ENCODE measurements at regions not wholly inside any gene's neighbourhood (a gene's known extent, or its start where the extent isn't known, plus 50 kb on each side); places are given as distances from the start of the nearest gene placed in this dataset.
A peak's percentile ranks its signal among the peaks of the same experiment; 100 is the strongest.
"Not testable (repeated sequence)": the region's sequence is repeated elsewhere in the genome, so short reads cannot be mapped to it uniquely, and the experiment has no call there.

GRCh38 chr2:186947516-186947915, 98.5 kb upstream of the ZSWIM2 start:
- Mint-ChIP-seq H3K27ac (no peak overlapping the region), H3K9me3 (peaks cover 0 to 3% (median 0%) of the 10 kb centered on the region in 3 donors), H3K4me1 (peaks cover 0 to 6% (median 0%) of the 10 kb centered on the region in 3 donors), H3K27me3 (no peaks in the 10 kb centered on the region), H3K36me3 (no peaks in the 10 kb centered on the region), H3K4me3 (no peak overlapping the region)

GRCh38 chr2:186946896-186947467, 98.0 kb upstream of the ZSWIM2 start:
- Mint-ChIP-seq H3K27ac (no peak overlapping the region), H3K4me1 (peaks cover 0 to 6% (median 0%) of the 10 kb centered on the region in 3 donors), H3K36me3 (no peaks in the 10 kb centered on the region), H3K4me3 (no peak overlapping the region), H3K9me3 (peaks cover 0 to 3% (median 0%) of the 10 kb centered on the region in 3 donors), H3K27me3 (no peaks in the 10 kb centered on the region)

- Mint-ChIP-seq H3K27me3 (no peaks in the 10 kb centered on the region), H3K4me3 (no peak overlapping the region), H3K9me3 (no peaks in the 10 kb centered on the region), H3K4me1 (no peaks in the 10 kb centered on the region), H3K36me3 (no peaks in the 10 kb centered on the region), H3K27ac (no peak overlapping the region)
These were observed 92.9 kb upstream of the ZSWIM2 start for GRCh38 chr2:186941853-186942252.

GRCh38 chr2:186940463-186940862, 91.5 kb upstream of the ZSWIM2 start:
- H3K36me3 Mint-ChIP-seq, result no peaks in the 10 kb centered on the region
- H3K9me3 Mint-ChIP-seq, result no peaks in the 10 kb centered on the region
- H3K27ac Mint-ChIP-seq, result no peak overlapping the region

GRCh38 chr2:186934420-186934819, 85.5 kb upstream of the ZSWIM2 start:
- Mint-ChIP-seq H3K4me3 (no peak overlapping the region), H3K27ac (no peak overlapping the region), H3K36me3 (no peaks in the 10 kb centered on the region), H3K4me1 (no peaks in the 10 kb centered on the region), H3K27me3 (no peaks in the 10 kb centered on the region), H3K9me3 (peaks cover 0 to 4% (median 0%) of the 10 kb centered on the region in 3 donors)

More at GRCh38 chr2:186940463-186940862, 91.5 kb upstream of the ZSWIM2 start:
- no peaks in the 10 kb centered on the region for H3K4me1 Mint-ChIP-seq
- no peak overlapping the region for H3K4me3 Mint-ChIP-seq
- no peaks in the 10 kb centered on the region for H3K27me3 Mint-ChIP-seq

- Mint-ChIP-seq H3K36me3 (no peaks in the 10 kb centered on the region), H3K9me3 (peaks cover 0 to 4% (median 0%) of the 10 kb centered on the region in 3 donors), H3K4me3 (no peak overlapping the region)
These were observed 78.9 kb upstream of the ZSWIM2 start for GRCh38 chr2:186927867-186928191.

GRCh38 chr2:186927185-186927866, 78.4 kb upstream of the ZSWIM2 start:
- peaks cover 0 to 4% (median 0%) of the 10 kb centered on the region in 3 donors for H3K9me3 Mint-ChIP-seq

More at GRCh38 chr2:186927867-186928191, 78.9 kb upstream of the ZSWIM2 start:
- no peaks in the 10 kb centered on the region for H3K27me3 Mint-ChIP-seq
- no peak overlapping the region for H3K27ac Mint-ChIP-seq
- no peaks in the 10 kb centered on the region for H3K4me1 Mint-ChIP-seq

GRCh38 chr2:186925514-186925913, 76.5 kb upstream of the ZSWIM2 start:
- H3K4me1 Mint-ChIP-seq, result no peaks in the 10 kb centered on the region
- H3K36me3 Mint-ChIP-seq, result no peaks in the 10 kb centered on the region
- H3K9me3 Mint-ChIP-seq, result no peaks in the 10 kb centered on the region
- no peaks in the 10 kb centered on the region for H3K27me3 Mint-ChIP-seq
- H3K27ac Mint-ChIP-seq, result no peak overlapping the region
- H3K4me3 Mint-ChIP-seq, result no peak overlapping the region

More at GRCh38 chr2:186927185-186927866, 78.4 kb upstream of the ZSWIM2 start:
- Mint-ChIP-seq H3K4me3 (no peak overlapping the region), H3K27ac (no peak overlapping the region), H3K27me3 (no peaks in the 10 kb centered on the region), H3K36me3 (no peaks in the 10 kb centered on the region), H3K4me1 (no peaks in the 10 kb centered on the region)

- H3K36me3 Mint-ChIP-seq, H3K4me1 Mint-ChIP-seq, H3K27me3 Mint-ChIP-seq, H3K4me3 Mint-ChIP-seq, H3K9me3 Mint-ChIP-seq, H3K27ac Mint-ChIP-seq: not testable (repeated sequence)
These were observed 73.3 kb upstream of the ZSWIM2 start for GRCh38 chr2:186922316-186922715.

GRCh38 chr2:186919296-186919695, 70.3 kb upstream of the ZSWIM2 start:
- peaks cover 0 to 4% (median 0%) of the 10 kb centered on the region in 3 donors for H3K9me3 Mint-ChIP-seq
- no peaks in the 10 kb centered on the region for H3K36me3 Mint-ChIP-seq
- H3K4me3 Mint-ChIP-seq, result no peak overlapping the region
- H3K4me1 Mint-ChIP-seq, result no peaks in the 10 kb centered on the region
- no peaks in the 10 kb centered on the region for H3K27me3 Mint-ChIP-seq
- H3K27ac Mint-ChIP-seq, result no peak overlapping the region

- H3K27me3 Mint-ChIP-seq, result no peaks in the 10 kb centered on the region
- H3K9me3 Mint-ChIP-seq, result peaks cover 0 to 4% (median 0%) of the 10 kb centered on the region in 3 donors
- no peaks in the 10 kb centered on the region for H3K4me1 Mint-ChIP-seq
- H3K36me3 Mint-ChIP-seq, result no peaks in the 10 kb centered on the region
- no peak overlapping the region for H3K27ac Mint-ChIP-seq
- H3K4me3 Mint-ChIP-seq, result no peak overlapping the region
These were observed 69.5 kb upstream of the ZSWIM2 start for GRCh38 chr2:186918495-186918894.

- H3K27me3 Mint-ChIP-seq, result no peaks in the 10 kb centered on the region
- H3K27ac Mint-ChIP-seq, result no peak overlapping the region
- H3K36me3 Mint-ChIP-seq, result no peaks in the 10 kb centered on the region
- H3K4me1 Mint-ChIP-seq, result no peaks in the 10 kb centered on the region
- H3K9me3 Mint-ChIP-seq, result peaks cover 0 to 4% (median 0%) of the 10 kb centered on the region in 3 donors
- no peak overlapping the region for H3K4me3 Mint-ChIP-seq
These were observed 68.9 kb upstream of the ZSWIM2 start for GRCh38 chr2:186917866-186918265.

GRCh38 chr2:186913870-186914269, 64.9 kb upstream of the ZSWIM2 start:
- H3K4me3 Mint-ChIP-seq, result no peak overlapping the region
- peaks cover 0 to 4% (median 0%) of the 10 kb centered on the region in 3 donors for H3K9me3 Mint-ChIP-seq
- H3K27me3 Mint-ChIP-seq, result no peaks in the 10 kb centered on the region
- no peaks in the 10 kb centered on the region for H3K4me1 Mint-ChIP-seq
- H3K36me3 Mint-ChIP-seq, result no peaks in the 10 kb centered on the region
- peak overlapping the region in 1 of 3 donors; percentile 74 for H3K27ac Mint-ChIP-seq

GRCh38 chr2:186912979-186913378, 64.0 kb upstream of the ZSWIM2 start:
- no peaks in the 10 kb centered on the region for H3K36me3 Mint-ChIP-seq
- no peak overlapping the region for H3K27ac Mint-ChIP-seq
- H3K4me3 Mint-ChIP-seq, result no peak overlapping the region
- peaks cover 0 to 4% (median 0%) of the 10 kb centered on the region in 3 donors for H3K9me3 Mint-ChIP-seq
- H3K4me1 Mint-ChIP-seq, result no peaks in the 10 kb centered on the region
- no peaks in the 10 kb centered on the region for H3K27me3 Mint-ChIP-seq

- Mint-ChIP-seq H3K4me3 (no peak overlapping the region), H3K4me1 (no peaks in the 10 kb centered on the region), H3K36me3 (no peaks in the 10 kb centered on the region), H3K9me3 (peaks cover 0 to 2% (median 0%) of the 10 kb centered on the region in 3 donors), H3K27me3 (no peaks in the 10 kb centered on the region), H3K27ac (no peak overlapping the region)
These were observed 62.6 kb upstream of the ZSWIM2 start for GRCh38 chr2:186911551-186912085.

- Mint-ChIP-seq H3K4me3 (no peak overlapping the region), H3K36me3 (no peaks in the 10 kb centered on the region), H3K4me1 (no peaks in the 10 kb centered on the region), H3K27me3 (no peaks in the 10 kb centered on the region), H3K27ac (no peak overlapping the region), H3K9me3 (no peaks in the 10 kb centered on the region)
These were observed 62.0 kb upstream of the ZSWIM2 start for GRCh38 chr2:186910996-186911395.

Measured in IgD-negative memory B cell (primary cell).